ENCODE measurements at regions not wholly inside any gene's neighbourhood (a gene's known extent, or its start where the extent isn't known, plus 50 kb on each side); places are given as distances from the start of the nearest gene placed in this dataset.
A peak's percentile ranks its signal among the peaks of the same experiment; 100 is the strongest.

- FAIRE-seq (peak; percentile 52), DNase-seq (ENCODE audit: low read depth, low spot score) (no peak)
- no peak overlapping the region for H2AFZ ChIP-seq (ENCODE audit: control insufficient read depth, low read length)
- no peak overlapping the region for H3K4me2 ChIP-seq (ENCODE audit: control insufficient read depth, extremely low read depth, insufficient read depth, low read depth, low read length)
- H3K4me3 ChIP-seq (ENCODE audit: control insufficient read depth in 2 of 3, extremely low read depth in 1 of 3, insufficient read depth in 2 of 3, low read depth in 1 of 3, low read length in 3 of 3) = no peak overlapping the region
- TF ChIP-seq CTCF (optimal IDR thresholded peaks at IDR 0.05 in 1 of 3, IDR thresholded peaks at IDR 0.05 in 1 of 3, conservative IDR thresholded peaks at IDR 0.05 in 1 of 3; ENCODE audit: extremely low read depth in 1 of 3, insufficient read depth in 2 of 3, low read length in 3 of 3) (no peak), EZH2 (IDR thresholded peaks at IDR 0.05; ENCODE audit: low read length) (no peak)
- peaks cover 31% of the 10 kb centered on the region for H3K4me1 ChIP-seq (ENCODE audit: control insufficient read depth, extremely low read depth, insufficient read depth, low read length)
- no peaks in the 10 kb centered on the region for H3K9me1 ChIP-seq (ENCODE audit: control insufficient read depth, extremely low read depth, insufficient read depth, low read length)
- H3K27me3 ChIP-seq (ENCODE audit: control insufficient read depth, extremely low read depth, insufficient read depth, low read length) = no peaks in the 10 kb centered on the region
- H3K9ac ChIP-seq (ENCODE audit: control insufficient read depth, extremely low read depth, insufficient read depth, low read length) = no peak overlapping the region
- H3K9me3 ChIP-seq (ENCODE audit: control insufficient read depth, low read depth, low read length) = no peaks in the 10 kb centered on the region
- no peaks in the 10 kb centered on the region for H3K36me3 ChIP-seq (ENCODE audit: control insufficient read depth in 2 of 2, extremely low read depth in 1 of 2, insufficient read depth in 2 of 2, low read length in 2 of 2)
- dilution Hi-C loops (cut with MboI; ENCODE audit: extremely low pct_ligation_motif_present, low sequenced_read_pairs) = no loop called here
- H4K20me1 ChIP-seq (ENCODE audit: control insufficient read depth, extremely low read depth, insufficient read depth, low read length) = no peaks in the 10 kb centered on the region
- no peak overlapping the region for H3K27ac ChIP-seq (ENCODE audit: control insufficient read depth, insufficient read depth, low read length)
- H3K79me2 ChIP-seq (ENCODE audit: control insufficient read depth, insufficient read depth, low read length) = no peaks in the 10 kb centered on the region
Observed at GRCh38 chr11:130786586-130786985, 129.7 kb downstream of the SNX19 start.

GRCh38 chr11:130787092-130787616 is 129.1 kb downstream of the SNX19 start:
- TF ChIP-seq CTCF (optimal IDR thresholded peaks at IDR 0.05 in 1 of 3, IDR thresholded peaks at IDR 0.05 in 1 of 3, conservative IDR thresholded peaks at IDR 0.05 in 1 of 3; ENCODE audit: extremely low read depth in 1 of 3, insufficient read depth in 2 of 3, low read length in 3 of 3) (no peak), EZH2 (IDR thresholded peaks at IDR 0.05; ENCODE audit: low read length) (no peak)
- Histone ChIP-seq H3K4me2 (ENCODE audit: control insufficient read depth, extremely low read depth, insufficient read depth, low read depth, low read length) (no peak overlapping the region), H3K27ac (ENCODE audit: control insufficient read depth, insufficient read depth, low read length) (no peak overlapping the region), H3K36me3 (ENCODE audit: control insufficient read depth in 2 of 2, extremely low read depth in 1 of 2, insufficient read depth in 2 of 2, low read length in 2 of 2) (no peaks in the 10 kb centered on the region), H3K9me3 (ENCODE audit: control insufficient read depth, low read depth, low read length) (no peaks in the 10 kb centered on the region), H3K9me1 (ENCODE audit: control insufficient read depth, extremely low read depth, insufficient read depth, low read length) (no peaks in the 10 kb centered on the region), H3K9ac (ENCODE audit: control insufficient read depth, extremely low read depth, insufficient read depth, low read length) (no peak overlapping the region), H2AFZ (ENCODE audit: control insufficient read depth, low read length) (no peak overlapping the region), H4K20me1 (ENCODE audit: control insufficient read depth, extremely low read depth, insufficient read depth, low read length) (no peaks in the 10 kb centered on the region), H3K4me3 (ENCODE audit: control insufficient read depth in 2 of 3, extremely low read depth in 1 of 3, insufficient read depth in 2 of 3, low read depth in 1 of 3, low read length in 3 of 3) (no peak overlapping the region), H3K4me1 (ENCODE audit: control insufficient read depth, extremely low read depth, insufficient read depth, low read length) (peaks cover 25% of the 10 kb centered on the region), H3K27me3 (ENCODE audit: control insufficient read depth, extremely low read depth, insufficient read depth, low read length) (no peaks in the 10 kb centered on the region), H3K79me2 (ENCODE audit: control insufficient read depth, insufficient read depth, low read length) (no peaks in the 10 kb centered on the region)
- FAIRE-seq = peak; percentile 5
- DNase-seq (ENCODE audit: low read depth, low spot score) = no peak
- dilution Hi-C loops (cut with MboI; ENCODE audit: extremely low pct_ligation_motif_present, low sequenced_read_pairs) = no loop called here
